Progenitor cell of endocrine pancreas (in vitro differentiated cells): ENCODE measurements at regions not wholly inside any gene's neighbourhood (a gene's known extent, or its start where the extent isn't known, plus 50 kb on each side); places are given as distances from the start of the nearest gene placed in this dataset.

ENCODE experiments used
- DNase-seq: peaks from one replicate; pipeline ENCODE4 v3.0.0; 2021; ENCODE audit warnings: low spot score; ENCODE audit not compliant: unreplicated experiment
- H3K27ac Mint-ChIP-seq: 2 replicates; pipeline ENCODE4 v1.8.0; 2021; ENCODE audit warnings: mild to moderate bottlenecking, moderate library complexity, mixed read lengths
- H3K27me3 Mint-ChIP-seq: 2 replicates; pipeline ENCODE4 v1.8.0; 2021; ENCODE audit warnings: mixed read lengths
- H3K36me3 Mint-ChIP-seq: 2 replicates; pipeline ENCODE4 v1.8.0; 2022; ENCODE audit warnings: mixed read lengths; ENCODE audit not compliant: insufficient read depth
- H3K4me1 Mint-ChIP-seq: 2 replicates; pipeline ENCODE4 v1.8.0; 2021; ENCODE audit warnings: low read depth, mixed read lengths
- H3K4me3 Mint-ChIP-seq: 2 replicates; pipeline ENCODE4 v1.8.0; 2021; ENCODE audit warnings: low read depth, mild to moderate bottlenecking, moderate library complexity, mixed read lengths
- H3K9me3 Mint-ChIP-seq: 2 replicates; pipeline ENCODE4 v1.8.0; 2021; ENCODE audit warnings: low read depth, mixed read lengths
- TF ChIP-seq, protein P1 (sequence below): fragments of 200-600 bp; sonication (generic); IDR thresholded peaks from one replicate; pipeline ENCODE4 v1.5.0; 2021; ENCODE audit warnings: antibody characterized with exemption, mild to moderate bottlenecking; ENCODE audit not compliant: unreplicated experiment

DNA sequence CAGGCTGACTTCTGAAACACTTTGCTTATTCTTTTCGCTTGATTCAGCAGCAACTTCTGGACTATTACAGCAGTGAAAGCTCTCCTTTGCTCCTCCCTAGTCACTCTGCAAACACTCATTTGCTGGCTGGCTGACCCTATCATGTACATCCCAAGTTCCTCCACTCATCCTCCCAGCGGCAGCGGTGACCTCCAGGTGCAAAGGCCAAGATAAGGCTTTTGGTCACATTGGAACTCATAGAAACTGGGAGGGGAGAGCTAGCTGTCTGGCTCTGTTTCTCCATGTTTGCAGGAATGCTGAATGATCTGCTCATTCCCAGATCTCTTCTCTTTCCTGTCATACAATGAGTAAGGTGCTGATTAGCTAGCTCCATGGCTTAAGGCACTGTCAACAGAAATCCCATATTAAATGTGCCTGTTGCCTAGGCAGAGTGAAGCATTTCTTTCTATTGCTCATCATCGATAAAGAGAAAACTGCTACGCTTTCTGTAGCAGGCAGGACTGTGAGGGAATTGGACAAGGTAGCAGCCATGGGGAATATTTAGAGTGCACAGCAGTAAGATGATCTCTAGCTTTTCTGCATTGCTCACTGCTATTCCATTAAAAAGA, 250.5 kb upstream of the PDE4D start:
- Mint-ChIP-seq H3K9me3 (peaks cover 2% of the 10 kb centered on the region), H3K27me3 (no peaks in the 10 kb centered on the region), H3K36me3 (no peaks in the 10 kb centered on the region), H3K27ac (no peak overlapping the region), H3K4me3 (no peak overlapping the region), H3K4me1 (peaks cover 2% of the 10 kb centered on the region)
- TF ChIP-seq, protein P1, sequence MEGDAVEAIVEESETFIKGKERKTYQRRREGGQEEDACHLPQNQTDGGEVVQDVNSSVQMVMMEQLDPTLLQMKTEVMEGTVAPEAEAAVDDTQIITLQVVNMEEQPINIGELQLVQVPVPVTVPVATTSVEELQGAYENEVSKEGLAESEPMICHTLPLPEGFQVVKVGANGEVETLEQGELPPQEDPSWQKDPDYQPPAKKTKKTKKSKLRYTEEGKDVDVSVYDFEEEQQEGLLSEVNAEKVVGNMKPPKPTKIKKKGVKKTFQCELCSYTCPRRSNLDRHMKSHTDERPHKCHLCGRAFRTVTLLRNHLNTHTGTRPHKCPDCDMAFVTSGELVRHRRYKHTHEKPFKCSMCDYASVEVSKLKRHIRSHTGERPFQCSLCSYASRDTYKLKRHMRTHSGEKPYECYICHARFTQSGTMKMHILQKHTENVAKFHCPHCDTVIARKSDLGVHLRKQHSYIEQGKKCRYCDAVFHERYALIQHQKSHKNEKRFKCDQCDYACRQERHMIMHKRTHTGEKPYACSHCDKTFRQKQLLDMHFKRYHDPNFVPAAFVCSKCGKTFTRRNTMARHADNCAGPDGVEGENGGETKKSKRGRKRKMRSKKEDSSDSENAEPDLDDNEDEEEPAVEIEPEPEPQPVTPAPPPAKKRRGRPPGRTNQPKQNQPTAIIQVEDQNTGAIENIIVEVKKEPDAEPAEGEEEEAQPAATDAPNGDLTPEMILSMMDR: no peak
- no peak for DNase-seq

DNA sequence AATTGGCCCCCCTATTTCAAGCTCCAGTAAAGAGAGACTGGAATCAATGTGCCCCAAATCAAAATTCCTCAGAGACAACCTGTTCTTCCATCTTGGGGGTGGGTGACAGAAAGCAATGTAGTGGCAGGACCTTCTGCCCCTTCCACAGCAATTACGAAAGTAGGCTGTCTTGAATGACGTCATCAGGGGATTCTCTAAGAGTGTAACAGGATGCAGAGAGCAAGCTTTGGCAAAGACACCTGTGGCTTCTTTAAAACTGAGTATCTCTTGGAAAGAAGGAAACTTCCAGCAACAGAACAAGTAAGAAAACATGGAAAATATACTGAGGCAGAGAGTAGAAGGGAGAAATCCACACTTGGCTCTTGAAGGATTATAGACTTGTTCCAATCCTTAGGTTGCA, 247.6 kb upstream of the PDE4D start:
- no peak overlapping the region for H3K4me3 Mint-ChIP-seq

DNA sequence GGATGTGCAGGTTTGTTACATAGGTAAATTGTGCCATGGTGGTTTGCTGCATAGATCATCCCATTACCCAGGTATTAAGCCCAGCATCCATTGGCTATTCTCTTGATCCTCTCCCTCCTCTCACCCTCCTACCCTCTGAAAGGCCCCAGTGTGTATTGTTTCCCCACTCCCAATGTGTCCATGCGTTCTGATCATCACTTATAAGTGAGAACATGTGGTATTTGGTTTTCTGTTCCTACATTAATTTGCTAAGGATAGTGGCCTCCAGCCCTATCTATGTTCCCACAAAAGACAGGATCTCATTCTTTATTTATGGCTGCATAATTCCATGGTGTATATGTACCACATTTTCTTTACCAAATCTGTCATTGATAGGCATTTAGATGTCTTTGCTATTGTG, 243.3 kb upstream of the PDE4D start:
- no peak for DNase-seq
- no peaks in the 10 kb centered on the region for H3K27me3 Mint-ChIP-seq
- no peaks in the 10 kb centered on the region for H3K4me1 Mint-ChIP-seq
- H3K4me3 Mint-ChIP-seq: no peak overlapping the region
- H3K9me3 Mint-ChIP-seq: no peaks in the 10 kb centered on the region
- TF ChIP-seq, protein P1: no peak
- no peak overlapping the region for H3K27ac Mint-ChIP-seq
- no peaks in the 10 kb centered on the region for H3K36me3 Mint-ChIP-seq

More for the DNA sequence above, 247.6 kb upstream of the PDE4D start:
- Mint-ChIP-seq H3K27me3 (no peaks in the 10 kb centered on the region), H3K4me1 (peaks cover 2% of the 10 kb centered on the region), H3K27ac (no peak overlapping the region), H3K9me3 (no peaks in the 10 kb centered on the region), H3K36me3 (no peaks in the 10 kb centered on the region)
- TF ChIP-seq, protein P1: no peak
- DNase-seq: no peak

DNA sequence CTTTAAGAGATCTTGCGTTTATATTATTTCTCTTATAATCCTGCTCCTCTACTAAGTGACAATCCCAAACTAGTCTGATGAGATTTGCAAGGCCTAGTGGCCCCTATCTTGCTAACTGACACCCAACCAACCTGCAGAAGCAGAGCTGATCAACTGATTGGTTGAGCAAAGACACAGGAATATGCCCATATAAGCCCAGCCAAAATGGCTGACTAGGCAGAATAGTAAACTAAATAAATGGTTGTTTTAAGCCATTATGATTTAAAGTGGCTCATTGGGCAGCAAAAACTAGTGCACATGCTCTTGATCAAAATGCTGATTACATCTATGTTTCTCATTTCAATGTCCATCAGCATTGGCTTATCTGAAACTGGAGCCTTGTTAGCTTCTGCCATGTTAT, 238.0 kb upstream of the PDE4D start:
- TF ChIP-seq, protein P1: no peak
- Mint-ChIP-seq H3K27ac (no peak overlapping the region), H3K4me1 (no peaks in the 10 kb centered on the region), H3K27me3 (no peaks in the 10 kb centered on the region), H3K4me3 (no peak overlapping the region), H3K36me3 (no peaks in the 10 kb centered on the region), H3K9me3 (peaks cover 4% of the 10 kb centered on the region)
- DNase-seq: no peak

DNA sequence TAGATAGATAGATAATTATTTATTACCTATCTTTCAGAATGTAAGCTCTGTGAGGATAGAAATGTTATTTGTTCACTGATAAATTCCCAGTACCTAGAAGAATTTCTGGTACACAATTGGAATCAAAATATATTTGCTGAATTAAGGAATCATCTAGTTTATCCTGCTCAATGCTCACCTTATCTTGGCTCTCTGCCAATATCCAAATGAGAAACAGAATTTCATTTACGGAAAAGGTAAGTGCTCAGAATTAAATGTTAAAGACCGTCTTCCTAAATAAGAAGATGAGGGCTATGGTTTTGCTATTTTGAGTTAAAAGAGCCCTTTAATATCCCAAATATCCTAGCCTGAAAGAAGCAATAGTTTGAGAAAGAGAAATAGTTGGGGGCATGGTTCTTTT, 232.1 kb upstream of the PDE4D start:
- TF ChIP-seq, protein P1: no peak
- Mint-ChIP-seq H3K4me3 (no peak overlapping the region), H3K4me1 (no peaks in the 10 kb centered on the region), H3K27ac (no peak overlapping the region), H3K36me3 (no peaks in the 10 kb centered on the region), H3K9me3 (peaks cover 10% of the 10 kb centered on the region), H3K27me3 (no peaks in the 10 kb centered on the region)
- DNase-seq: no peak
